CD14-positive monocyte (primary cell): ENCODE measurements at regions not wholly inside any gene's neighbourhood (a gene's known extent, or its start where the extent isn't known, plus 50 kb on each side); places are given as distances from the start of the nearest gene placed in this dataset.

Experiments
- DNase-seq, 3 donors: peaks; one replicate each; pipeline ENCODE4 v3.0.0-alpha.2; 2011 to 2022
- H2AFZ ChIP-seq: 2 replicates; pipeline ENCODE4 v1.6.0; 2012; ENCODE audit warnings: mild to moderate bottlenecking, low read depth, low read length, inconsistent platforms; ENCODE audit not compliant: insufficient read depth, poor library complexity, severe bottlenecking
- H3K27ac ChIP-seq, 2 donors: 1 replicate in 1 of 2; 2 replicates in 1 of 2; pipeline ENCODE4 v1.5.1; 2012 to 2013; ENCODE audit warnings: low read length in 2 of 2, control low read depth in 1 of 2, inconsistent platforms in 1 of 2, low read depth in 1 of 2, mild to moderate bottlenecking in 1 of 2
- H3K27me3 ChIP-seq, 2 donors: one replicate each; pipeline versions ENCODE4 v1.6.0 to v1.6.1; 2011 to 2013; ENCODE audit warnings: low read length in 2 of 2; ENCODE audit not compliant: control insufficient read depth in 2 of 2, insufficient read depth in 2 of 2
- H3K36me3 ChIP-seq, 2 donors: replicated peaks in 1 of 2; 1 replicate in 1 of 2; 2 replicates in 1 of 2; pipeline versions ENCODE4 v1.5.1 to v1.6.1; 2012 to 2013; ENCODE audit warnings: low read length in 2 of 2, control low read depth in 1 of 2, inconsistent platforms in 1 of 2, mild to moderate bottlenecking in 1 of 2; ENCODE audit not compliant: insufficient read depth in 2 of 2, control insufficient read depth in 1 of 2
- H3K4me1 ChIP-seq, 2 donors: 1 replicate in 1 of 2; 2 replicates in 1 of 2; pipeline versions ENCODE4 v1.5.1 to v1.6.1; 2012 to 2013; ENCODE audit warnings: low read length in 2 of 2, control low read depth in 1 of 2, inconsistent platforms in 1 of 2, mild to moderate bottlenecking in 1 of 2, moderate library complexity in 1 of 2; ENCODE audit not compliant: insufficient read depth in 2 of 2, control insufficient read depth in 1 of 2
- H3K4me2 ChIP-seq: replicated peaks from 2 replicates; pipeline ENCODE3; 2012; ENCODE audit warnings: low read length, moderate library complexity, mild to moderate bottlenecking; ENCODE audit not compliant: poor library complexity, severe bottlenecking; ENCODE audit errors: extremely low read depth
- H3K4me3 ChIP-seq, 3 experiments: fragments of 200-600 bp in 1 of 3; sonication (generic) in 1 of 3; replicated peaks in 1 of 3; 1 replicate in 2 of 3; 2 replicates in 1 of 3; pipeline ENCODE4 v1.5.1; 2011 to 2013; ENCODE audit warnings: low read length in 3 of 3, mild to moderate bottlenecking in 3 of 3, control low read depth in 2 of 3, low read depth in 2 of 3, inconsistent platforms in 1 of 3, moderate library complexity in 1 of 3
- H3K79me2 ChIP-seq: 2 replicates; pipeline ENCODE4 v1.6.0; 2012; ENCODE audit warnings: mild to moderate bottlenecking, control low read depth, inconsistent platforms, low read length, moderate library complexity; ENCODE audit not compliant: insufficient read depth
- H3K9ac ChIP-seq: 2 replicates; pipeline ENCODE4 v1.6.0; 2017; ENCODE audit warnings: low read length, mild to moderate bottlenecking; ENCODE audit not compliant: insufficient read depth, poor library complexity, severe bottlenecking
- H3K9me3 ChIP-seq, 2 donors: replicated peaks in 1 of 2; 1 replicate in 1 of 2; 2 replicates in 1 of 2; pipeline versions ENCODE4 v1.5.1 to v1.6.1; 2012 to 2013; ENCODE audit warnings: low read length in 2 of 2, control low read depth in 1 of 2; ENCODE audit not compliant: control insufficient read depth in 1 of 2, insufficient read depth in 1 of 2
- H4K20me1 ChIP-seq: 2 replicates; pipeline ENCODE4 v1.6.0; 2012; ENCODE audit warnings: mild to moderate bottlenecking, low read length, control low read depth, moderate library complexity; ENCODE audit not compliant: insufficient read depth
- H3K27ac Mint-ChIP-seq, 7 donors: one replicate each; pipeline ENCODE4 v1.8.0; 2020; ENCODE audit warnings: mild to moderate bottlenecking in 7 of 7, mixed read lengths in 7 of 7, moderate library complexity in 6 of 7, inconsistent platforms in 2 of 7
- H3K27me3 Mint-ChIP-seq, 3 donors: one replicate each; pipeline ENCODE4 v1.8.0; 2021 to 2022; ENCODE audit warnings: low read depth in 3 of 3, mild to moderate bottlenecking in 3 of 3, mixed read lengths in 3 of 3, moderate library complexity in 3 of 3, inconsistent platforms in 1 of 3
- H3K36me3 Mint-ChIP-seq, 2 donors: one replicate each; pipeline ENCODE4 v1.8.0; 2020; ENCODE audit warnings: mixed read lengths in 2 of 2, inconsistent platforms in 1 of 2, mild to moderate bottlenecking in 1 of 2
- H3K4me1 Mint-ChIP-seq: one replicate; pipeline ENCODE4 v1.8.0; 2020; ENCODE audit warnings: mild to moderate bottlenecking, mixed read lengths
- H3K4me3 Mint-ChIP-seq, 2 donors: one replicate each; pipeline ENCODE4 v1.8.0; 2020; ENCODE audit warnings: mild to moderate bottlenecking in 2 of 2, mixed read lengths in 2 of 2, moderate library complexity in 1 of 2
- H3K9me3 Mint-ChIP-seq, 7 donors: one replicate each; pipeline ENCODE4 v1.8.0; 2020 to 2022; ENCODE audit warnings: mixed read lengths in 7 of 7, mild to moderate bottlenecking in 6 of 7, moderate library complexity in 6 of 7, inconsistent platforms in 2 of 7
- WGBS: methylation state at CpG from one replicate; pipeline ENCODE4 v1.1.5; 2013; ENCODE audit warnings: missing lambda C conversion rate; ENCODE audit not compliant: insufficient coverage; 5-methylcytosine and 5-hydroxymethylcytosine counted together
- intact Hi-C, 2 donors: fragments of 100-400 bp; cut with micrococcal nuclease; formaldehyde crosslinking; loops; one replicate each; pipeline versions ENCODE4 v1.15.0 to v1.15.1; 2023
- TF ChIP-seq, protein P1 (sequence below): fragments of 200-600 bp; IDR thresholded peaks from one replicate; pipeline ENCODE4 v1.8.0; 2022; ENCODE audit warnings: antibody characterized with exemption, mild to moderate bottlenecking

- TF ChIP-seq, protein P1, sequence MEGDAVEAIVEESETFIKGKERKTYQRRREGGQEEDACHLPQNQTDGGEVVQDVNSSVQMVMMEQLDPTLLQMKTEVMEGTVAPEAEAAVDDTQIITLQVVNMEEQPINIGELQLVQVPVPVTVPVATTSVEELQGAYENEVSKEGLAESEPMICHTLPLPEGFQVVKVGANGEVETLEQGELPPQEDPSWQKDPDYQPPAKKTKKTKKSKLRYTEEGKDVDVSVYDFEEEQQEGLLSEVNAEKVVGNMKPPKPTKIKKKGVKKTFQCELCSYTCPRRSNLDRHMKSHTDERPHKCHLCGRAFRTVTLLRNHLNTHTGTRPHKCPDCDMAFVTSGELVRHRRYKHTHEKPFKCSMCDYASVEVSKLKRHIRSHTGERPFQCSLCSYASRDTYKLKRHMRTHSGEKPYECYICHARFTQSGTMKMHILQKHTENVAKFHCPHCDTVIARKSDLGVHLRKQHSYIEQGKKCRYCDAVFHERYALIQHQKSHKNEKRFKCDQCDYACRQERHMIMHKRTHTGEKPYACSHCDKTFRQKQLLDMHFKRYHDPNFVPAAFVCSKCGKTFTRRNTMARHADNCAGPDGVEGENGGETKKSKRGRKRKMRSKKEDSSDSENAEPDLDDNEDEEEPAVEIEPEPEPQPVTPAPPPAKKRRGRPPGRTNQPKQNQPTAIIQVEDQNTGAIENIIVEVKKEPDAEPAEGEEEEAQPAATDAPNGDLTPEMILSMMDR, result no peak
Measured at GRCh38 chr3:53416530-53416929, 69.2 kb upstream of the DCP1A start.

DNA sequence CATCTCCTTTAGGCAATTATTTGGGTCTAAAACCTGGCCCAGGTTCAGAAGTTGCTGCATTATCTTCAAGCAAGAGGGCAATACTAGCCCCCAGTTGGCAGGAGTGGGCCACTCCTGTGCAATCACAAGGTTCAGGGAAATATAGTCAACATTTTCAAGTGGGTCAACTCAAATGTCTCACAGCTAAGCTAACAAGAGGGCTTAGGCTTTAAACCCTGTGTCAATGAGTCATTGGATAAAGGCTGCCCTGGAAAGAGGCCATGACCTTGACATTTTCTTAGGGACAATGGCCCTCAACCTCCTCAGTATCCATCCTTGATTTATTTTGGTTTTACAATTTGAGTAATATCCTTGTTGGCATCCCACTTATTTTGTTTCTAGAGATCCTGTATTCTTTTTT, 73.5 kb upstream of the DCP1A start:
- no peak for DNase-seq

More at GRCh38 chr3:53416530-53416929, 69.2 kb upstream of the DCP1A start:
- WGBS, result 100% methylated on average over 1 of the region's 2 CpGs
- no peaks in the 10 kb centered on the region for H4K20me1 ChIP-seq
- Mint-ChIP-seq H3K36me3 (no peaks in the 10 kb centered on the region), H3K4me1 (no peaks in the 10 kb centered on the region), H3K9me3 (peaks cover 7 to 45% (median 36%) of the 10 kb centered on the region in 7 donors), H3K4me3 (no peak overlapping the region), H3K27me3 (peaks cover 0 to 9% (median 5%) of the 10 kb centered on the region in 3 donors), H3K27ac (no peak overlapping the region)
- H3K79me2 ChIP-seq, result no peaks in the 10 kb centered on the region
- no peaks in the 10 kb centered on the region for H3K27me3 ChIP-seq
- H3K4me2 ChIP-seq, result no peak overlapping the region
- no peak overlapping the region for H3K9ac ChIP-seq
- DNase-seq, result no peak
- no peak overlapping the region for H3K27ac ChIP-seq
- H3K36me3 ChIP-seq, result no peaks in the 10 kb centered on the region
- H3K4me3 ChIP-seq, result no peak overlapping the region
- intact Hi-C loops, result no loop called here
- peaks cover 18 to 31% of the 10 kb centered on the region in 2 donors for H3K9me3 ChIP-seq
- H2AFZ ChIP-seq, result no peak overlapping the region
- no peaks in the 10 kb centered on the region for H3K4me1 ChIP-seq

More for the DNA sequence above, 73.5 kb upstream of the DCP1A start:
- H3K36me3 ChIP-seq, result no peaks in the 10 kb centered on the region
- no peak overlapping the region for H2AFZ ChIP-seq
- H3K9ac ChIP-seq, result no peak overlapping the region
- Mint-ChIP-seq H3K27me3 (peaks cover 3 to 11% (median 4%) of the 10 kb centered on the region in 3 donors), H3K4me3 (no peak overlapping the region), H3K9me3 (peaks cover 0 to 19% (median 12%) of the 10 kb centered on the region in 7 donors), H3K27ac (no peak overlapping the region), H3K36me3 (no peaks in the 10 kb centered on the region), H3K4me1 (no peaks in the 10 kb centered on the region)
- H3K4me1 ChIP-seq, result no peaks in the 10 kb centered on the region
- intact Hi-C loops, result no loop called here
- H3K27ac ChIP-seq, result no peak overlapping the region
- H3K4me3 ChIP-seq, result no peak overlapping the region
- no peaks in the 10 kb centered on the region for H3K79me2 ChIP-seq
- peaks cover 3 to 4% of the 10 kb centered on the region in 2 donors for H3K9me3 ChIP-seq
- TF ChIP-seq, protein P1, result no peak
- H3K4me2 ChIP-seq, result no peak overlapping the region
- H3K27me3 ChIP-seq, result no peaks in the 10 kb centered on the region
- no peaks in the 10 kb centered on the region for H4K20me1 ChIP-seq
